H9 (cell line): ENCODE measurements at regions not wholly inside any gene's neighbourhood (a gene's known extent, or its start where the extent isn't known, plus 50 kb on each side); places are given as distances from the start of the nearest gene placed in this dataset.
A peak's percentile ranks its signal among the peaks of the same experiment; 100 is the strongest.

Source experiments
- DNase-seq: peaks from one replicate; pipeline ENCODE4 v3.0.0-alpha.2; 2017
- H2AFZ ChIP-seq: one replicate; pipeline ENCODE4 v1.6.1; 2013; ENCODE audit warnings: mild to moderate bottlenecking, low read length, control low read depth, moderate library complexity
- H2AK5ac ChIP-seq: 2 replicates; pipeline ENCODE4 v1.6.1; 2013; ENCODE audit warnings: low read length, control low read depth, mixed read lengths; ENCODE audit not compliant: insufficient read length
- H2BK120ac ChIP-seq: one replicate; pipeline ENCODE4 v1.6.1; 2013; ENCODE audit warnings: low read depth, mild to moderate bottlenecking, low read length, control low read depth, inconsistent platforms; ENCODE audit not compliant: poor library complexity, severe bottlenecking
- H2BK12ac ChIP-seq: 2 replicates; pipeline ENCODE4 v1.6.1; 2013; ENCODE audit warnings: low read length, control low read depth, mixed read lengths, low read depth; ENCODE audit not compliant: insufficient read length
- H2BK15ac ChIP-seq: 2 replicates; pipeline ENCODE4 v1.6.1; 2013; ENCODE audit warnings: low read depth, low read length, control low read depth
- H2BK20ac ChIP-seq: one replicate; pipeline ENCODE4 v1.6.1; 2013; ENCODE audit warnings: low read depth, mild to moderate bottlenecking, low read length, control low read depth, inconsistent platforms; ENCODE audit not compliant: poor library complexity, severe bottlenecking
- H2BK5ac ChIP-seq: 2 replicates; pipeline ENCODE4 v1.6.1; 2013; ENCODE audit warnings: low read length, control low read depth, mixed read lengths; ENCODE audit not compliant: insufficient read length
- H3K14ac ChIP-seq: 2 replicates; pipeline ENCODE4 v1.6.1; 2013; ENCODE audit warnings: low read length, control low read depth; ENCODE audit not compliant: insufficient read depth
- H3K18ac ChIP-seq: 2 replicates; pipeline ENCODE4 v1.6.1; 2013; ENCODE audit warnings: low read depth, mild to moderate bottlenecking, mixed read lengths, low read length, control low read depth; ENCODE audit not compliant: insufficient read length
- H3K23ac ChIP-seq: 2 replicates; pipeline ENCODE4 v1.6.1; 2013; ENCODE audit warnings: low read length, control low read depth, mixed read lengths, low read depth; ENCODE audit not compliant: insufficient read length
- H3K23me2 ChIP-seq: 2 replicates; pipeline ENCODE4 v1.6.1; 2013; ENCODE audit warnings: low read depth, mild to moderate bottlenecking, mixed read lengths, low read length, control low read depth; ENCODE audit not compliant: insufficient read length, poor library complexity, severe bottlenecking
- H3K27ac ChIP-seq: 2 replicates; pipeline ENCODE4 v1.5.1; 2013; ENCODE audit warnings: low read length, control low read depth, mixed read lengths, low read depth; ENCODE audit not compliant: insufficient read length
- H3K27me3 ChIP-seq: 2 replicates; pipeline ENCODE4 v1.6.1; 2013; ENCODE audit warnings: low read length, control low read depth, inconsistent platforms; ENCODE audit not compliant: insufficient read depth
- H3K4ac ChIP-seq: 2 replicates; pipeline ENCODE4 v1.6.1; 2013; ENCODE audit warnings: low read depth, mild to moderate bottlenecking, control low read depth, inconsistent platforms, low read length, moderate library complexity
- H3K4me1 ChIP-seq: 2 replicates; pipeline ENCODE4 v1.6.1; 2013; ENCODE audit warnings: low read length, control low read depth, inconsistent platforms; ENCODE audit not compliant: insufficient read depth
- H3K4me2 ChIP-seq: 2 replicates; pipeline ENCODE4 v1.6.1; 2013; ENCODE audit warnings: low read length, control low read depth, mixed read lengths; ENCODE audit not compliant: insufficient read length, insufficient read depth
- H3K56ac ChIP-seq: 2 replicates; pipeline ENCODE4 v1.6.1; 2013; ENCODE audit warnings: low read depth, mild to moderate bottlenecking, mixed read lengths, low read length, control low read depth; ENCODE audit not compliant: insufficient read length
- H3K79me1 ChIP-seq: 2 replicates; pipeline ENCODE4 v1.6.1; 2013; ENCODE audit warnings: low read depth, mild to moderate bottlenecking, moderate library complexity, low read length, control low read depth, inconsistent platforms; ENCODE audit not compliant: insufficient read depth, poor library complexity, severe bottlenecking
- H3K79me2 ChIP-seq: 2 replicates; pipeline ENCODE4 v1.6.1; 2013; ENCODE audit warnings: low read length, control low read depth, inconsistent platforms; ENCODE audit not compliant: insufficient read depth
- H3K9ac ChIP-seq: 2 replicates; pipeline ENCODE4 v1.6.1; 2013; ENCODE audit warnings: low read length, control low read depth, mixed read lengths; ENCODE audit not compliant: insufficient read length; ENCODE audit errors: extremely low read depth
- H3K9me3 ChIP-seq: one replicate; pipeline ENCODE4 v1.6.1; 2013; ENCODE audit warnings: low read depth, low read length, inconsistent platforms; ENCODE audit not compliant: control insufficient read depth
- H3T11ph ChIP-seq: one replicate; pipeline ENCODE4 v1.6.1; 2013; ENCODE audit warnings: mild to moderate bottlenecking, low read length, control low read depth, inconsistent platforms
- H4K20me1 ChIP-seq: one replicate; pipeline ENCODE4 v1.6.1; 2013; ENCODE audit not compliant: control insufficient read depth, insufficient read length, insufficient read depth
- H4K5ac ChIP-seq: 2 replicates; pipeline ENCODE4 v1.6.1; 2013; ENCODE audit warnings: low read depth, mild to moderate bottlenecking, mixed read lengths, low read length, control low read depth; ENCODE audit not compliant: insufficient read length
- H4K8ac ChIP-seq: replicated peaks from 2 replicates; pipeline ENCODE4 v1.6.1; 2013; ENCODE audit warnings: low read length, control low read depth, mixed read lengths, low read depth; ENCODE audit not compliant: insufficient read length
- H4K91ac ChIP-seq: 2 replicates; pipeline ENCODE4 v1.6.1; 2013; ENCODE audit warnings: low read depth, mild to moderate bottlenecking, moderate library complexity, mixed read lengths, low read length, control low read depth; ENCODE audit not compliant: insufficient read length
- H3K27ac Mint-ChIP-seq, 3 experiments: 2 replicates in 2 of 3; 3 replicates in 1 of 3; pipeline ENCODE4 v1.8.0; 2020 to 2021; ENCODE audit warnings: mixed read lengths in 3 of 3, mild to moderate bottlenecking in 1 of 3, moderate library complexity in 1 of 3
- H3K27me3 Mint-ChIP-seq: 2 replicates; pipeline ENCODE4 v1.8.0; 2021; ENCODE audit warnings: low read depth, mild to moderate bottlenecking, moderate library complexity, mixed read lengths
- H3K36me3 Mint-ChIP-seq, 3 experiments: 2 replicates in 2 of 3; 3 replicates in 1 of 3; pipeline ENCODE4 v1.8.0; 2020 to 2021; ENCODE audit warnings: low read depth in 3 of 3, mixed read lengths in 3 of 3; ENCODE audit not compliant: insufficient read depth in 1 of 3
- H3K4me1 Mint-ChIP-seq, 2 experiments: 2 replicates each; pipeline ENCODE4 v1.8.0; 2020; ENCODE audit warnings: mixed read lengths in 2 of 2
- H3K4me3 Mint-ChIP-seq, 2 experiments: 2 replicates in 1 of 2; 3 replicates in 1 of 2; pipeline ENCODE4 v1.8.0; 2020 to 2021; ENCODE audit warnings: mild to moderate bottlenecking in 2 of 2, mixed read lengths in 2 of 2, moderate library complexity in 1 of 2
- H3K9me3 Mint-ChIP-seq, 2 experiments: 2 replicates in 1 of 2; 3 replicates in 1 of 2; pipeline ENCODE4 v1.8.0; 2020; ENCODE audit warnings: mild to moderate bottlenecking in 2 of 2, mixed read lengths in 2 of 2, moderate library complexity in 1 of 2
- WGBS: extraction: QIAGEN DNeasy Blood & Tissue Kit; methylation state at CpG from one replicate; pipeline ENCODE4 v1.1.7; 2013; ENCODE audit warnings: missing lambda C conversion rate, low lambda C conversion rate, mixed read lengths; ENCODE audit not compliant: insufficient read length; ENCODE audit errors: extremely low coverage; 5-methylcytosine and 5-hydroxymethylcytosine counted together
- TF ChIP-seq, protein P1 (sequence below): fragments of 200-600 bp; sonication (generic); conservative IDR thresholded peaks from 3 replicates; pipeline ENCODE4 v1.8.0; 2021; ENCODE audit warnings: antibody characterized with exemption, mild to moderate bottlenecking

DNA sequence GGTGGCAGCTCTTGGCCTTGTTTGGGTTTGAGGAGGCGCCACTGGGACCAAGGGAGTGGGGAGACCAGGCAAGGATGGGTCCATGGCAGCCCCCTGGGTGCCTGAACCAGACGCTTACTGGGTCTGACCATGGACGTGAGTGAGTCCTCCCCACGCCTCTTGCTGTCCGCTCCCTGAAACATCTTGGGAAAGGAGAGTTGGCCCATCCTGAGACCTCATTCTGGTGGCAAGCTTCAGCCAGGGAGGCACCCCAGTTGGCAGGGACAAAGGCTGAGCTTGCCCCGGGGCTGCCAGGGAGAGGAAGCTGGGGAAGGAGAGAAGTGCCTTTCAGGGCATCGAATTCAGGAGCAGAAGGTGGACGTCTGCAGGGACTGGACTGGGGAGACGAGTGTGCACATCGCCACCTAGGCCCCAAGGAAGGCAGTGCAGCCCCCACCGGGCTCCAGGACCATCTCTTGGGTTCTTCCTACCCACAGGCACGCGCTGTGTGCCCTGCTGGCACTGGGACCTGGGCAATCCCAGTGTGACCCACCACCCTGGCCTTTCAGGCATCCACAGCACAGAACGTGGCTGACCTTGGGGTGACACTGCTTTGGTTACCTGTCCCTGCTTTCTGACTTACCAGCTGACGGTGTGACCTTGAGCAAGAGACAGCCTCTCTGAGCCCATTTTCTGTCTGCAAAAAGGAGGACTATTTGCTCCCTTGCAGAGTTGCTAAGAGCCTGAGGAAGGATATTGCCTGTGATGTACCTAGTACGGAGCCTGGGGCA is 132.9 kb upstream of the WNT4 start:
- no peak overlapping the region for H2AFZ ChIP-seq
- no peak overlapping the region for H2BK20ac ChIP-seq
- H2AK5ac ChIP-seq = no peak overlapping the region
- no peak overlapping the region; the same call in 1 of the 2 replicates for H3K14ac ChIP-seq
- H3K56ac ChIP-seq = no peak overlapping the region
- Mint-ChIP-seq H3K9me3 (peaks cover 0 to 13% of the 10 kb centered on the region in 2 experiments; a peak in 3 of 5 replicates), H3K27ac (no peak overlapping the region), H3K36me3 (no peaks in the 10 kb centered on the region), H3K4me3 (no peak overlapping the region), H3K4me1 (peaks cover 20 to 42% of the 10 kb centered on the region in 2 experiments), H3K27me3 (peaks cover 22% of the 10 kb centered on the region)
- H3K79me2 ChIP-seq = no peaks in the 10 kb centered on the region
- no peaks in the 10 kb centered on the region for H3K23me2 ChIP-seq
- H4K8ac ChIP-seq = no peak overlapping the region
- no peak overlapping the region for H3K9ac ChIP-seq
- H2BK15ac ChIP-seq = no peak overlapping the region
- no peak overlapping the region for H2BK120ac ChIP-seq
- H3K23ac ChIP-seq = no peak overlapping the region
- H3T11ph ChIP-seq = no peak overlapping the region
- H3K4me1 ChIP-seq = 0 out of 2 replicates have a peak, but pooled peaks cover 2% of the 10 kb centered on the region
- WGBS = no CpG with 5 or more reads among the region's 16 CpGs
- DNase-seq = peak; percentile 81
- H3K4me2 ChIP-seq = no peak overlapping the region
- H3K18ac ChIP-seq = no peak overlapping the region
- no peak overlapping the region for H3K27ac ChIP-seq
- no peak overlapping the region for H4K91ac ChIP-seq
- H3K9me3 ChIP-seq = no peaks in the 10 kb centered on the region
- no peak overlapping the region for H2BK12ac ChIP-seq
- no peaks in the 10 kb centered on the region for H3K79me1 ChIP-seq
- no peak overlapping the region for H3K4ac ChIP-seq
- TF ChIP-seq, protein P1, sequence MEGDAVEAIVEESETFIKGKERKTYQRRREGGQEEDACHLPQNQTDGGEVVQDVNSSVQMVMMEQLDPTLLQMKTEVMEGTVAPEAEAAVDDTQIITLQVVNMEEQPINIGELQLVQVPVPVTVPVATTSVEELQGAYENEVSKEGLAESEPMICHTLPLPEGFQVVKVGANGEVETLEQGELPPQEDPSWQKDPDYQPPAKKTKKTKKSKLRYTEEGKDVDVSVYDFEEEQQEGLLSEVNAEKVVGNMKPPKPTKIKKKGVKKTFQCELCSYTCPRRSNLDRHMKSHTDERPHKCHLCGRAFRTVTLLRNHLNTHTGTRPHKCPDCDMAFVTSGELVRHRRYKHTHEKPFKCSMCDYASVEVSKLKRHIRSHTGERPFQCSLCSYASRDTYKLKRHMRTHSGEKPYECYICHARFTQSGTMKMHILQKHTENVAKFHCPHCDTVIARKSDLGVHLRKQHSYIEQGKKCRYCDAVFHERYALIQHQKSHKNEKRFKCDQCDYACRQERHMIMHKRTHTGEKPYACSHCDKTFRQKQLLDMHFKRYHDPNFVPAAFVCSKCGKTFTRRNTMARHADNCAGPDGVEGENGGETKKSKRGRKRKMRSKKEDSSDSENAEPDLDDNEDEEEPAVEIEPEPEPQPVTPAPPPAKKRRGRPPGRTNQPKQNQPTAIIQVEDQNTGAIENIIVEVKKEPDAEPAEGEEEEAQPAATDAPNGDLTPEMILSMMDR = peak; percentile 93
- H3K27me3 ChIP-seq = no peaks in the 10 kb centered on the region
- H2BK5ac ChIP-seq = no peak overlapping the region
- no peak overlapping the region for H4K5ac ChIP-seq
- no peaks in the 10 kb centered on the region for H4K20me1 ChIP-seq
